ENCODE measurements at regions not wholly inside any gene's neighbourhood (a gene's known extent, or its start where the extent isn't known, plus 50 kb on each side); places are given as distances from the start of the nearest gene placed in this dataset.

DNA sequence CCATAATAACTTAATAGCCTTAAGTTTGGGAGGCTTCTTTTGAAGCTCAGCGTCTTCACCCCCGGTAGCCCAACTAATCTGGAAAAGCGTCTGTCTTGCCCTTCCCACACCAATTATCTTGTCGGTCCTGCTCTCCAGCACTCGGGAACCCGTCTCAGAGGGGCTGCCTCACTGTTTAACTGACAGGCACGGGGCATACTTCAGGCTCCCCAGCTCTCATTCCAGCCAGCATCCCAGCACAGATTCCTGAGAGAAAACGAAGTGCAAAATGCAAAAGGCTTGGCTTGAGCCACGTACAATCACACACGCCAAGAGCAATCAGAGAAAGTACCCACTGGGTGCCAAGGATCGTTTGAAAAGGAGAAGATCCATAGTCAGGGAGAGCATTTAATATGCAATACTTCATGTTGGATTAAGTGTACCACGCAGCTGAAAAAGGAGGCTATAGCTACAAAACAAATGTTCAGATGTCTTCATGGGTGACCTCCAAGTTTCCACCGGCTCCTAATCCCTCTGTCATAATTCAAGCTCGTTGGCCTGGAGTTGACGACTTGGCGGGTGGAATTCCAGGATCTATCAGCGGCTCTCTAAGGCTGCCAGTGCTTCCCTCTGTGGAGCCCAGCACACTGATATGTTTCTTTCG is 53.7 kb upstream of the STX16 start:
- no peak overlapping the region for H3K4me3 ChIP-seq (ENCODE audit: low read depth in 1 of 2, low read length in 2 of 2)
- DNase-seq (no peak), ATAC-seq (ENCODE audit: insufficient read depth, low read depth) (no peak)
- no peaks in the 10 kb centered on the region for H3K79me2 ChIP-seq (ENCODE audit: insufficient read depth, low read length)
- no peak overlapping the region for H3K9ac ChIP-seq (ENCODE audit: low read depth, low read length)
- TF ChIP-seq, protein P1, sequence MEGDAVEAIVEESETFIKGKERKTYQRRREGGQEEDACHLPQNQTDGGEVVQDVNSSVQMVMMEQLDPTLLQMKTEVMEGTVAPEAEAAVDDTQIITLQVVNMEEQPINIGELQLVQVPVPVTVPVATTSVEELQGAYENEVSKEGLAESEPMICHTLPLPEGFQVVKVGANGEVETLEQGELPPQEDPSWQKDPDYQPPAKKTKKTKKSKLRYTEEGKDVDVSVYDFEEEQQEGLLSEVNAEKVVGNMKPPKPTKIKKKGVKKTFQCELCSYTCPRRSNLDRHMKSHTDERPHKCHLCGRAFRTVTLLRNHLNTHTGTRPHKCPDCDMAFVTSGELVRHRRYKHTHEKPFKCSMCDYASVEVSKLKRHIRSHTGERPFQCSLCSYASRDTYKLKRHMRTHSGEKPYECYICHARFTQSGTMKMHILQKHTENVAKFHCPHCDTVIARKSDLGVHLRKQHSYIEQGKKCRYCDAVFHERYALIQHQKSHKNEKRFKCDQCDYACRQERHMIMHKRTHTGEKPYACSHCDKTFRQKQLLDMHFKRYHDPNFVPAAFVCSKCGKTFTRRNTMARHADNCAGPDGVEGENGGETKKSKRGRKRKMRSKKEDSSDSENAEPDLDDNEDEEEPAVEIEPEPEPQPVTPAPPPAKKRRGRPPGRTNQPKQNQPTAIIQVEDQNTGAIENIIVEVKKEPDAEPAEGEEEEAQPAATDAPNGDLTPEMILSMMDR (IDR thresholded peaks at IDR 0.05; ENCODE audit: borderline replicate concordance, extremely low read depth, low read length, poor library complexity, severe bottlenecking) = no peak
- no peak overlapping the region for H3K4me2 ChIP-seq (ENCODE audit: insufficient read depth, low read length)
- no peaks in the 10 kb centered on the region for H3K36me3 ChIP-seq (ENCODE audit: insufficient read depth, low read length)
- no peaks in the 10 kb centered on the region for H3K9me3 ChIP-seq (ENCODE audit: insufficient read depth, low read length, severe bottlenecking)
- 0 out of 2 replicates have a peak, but pooled peaks cover 3% of the 10 kb centered on the region for H4K20me1 ChIP-seq (ENCODE audit: insufficient read depth, low read length)
- no peaks in the 10 kb centered on the region for H3K4me1 ChIP-seq (ENCODE audit: insufficient read depth, low read length)
- H3K27me3 ChIP-seq (ENCODE audit: insufficient read depth, low read length, poor library complexity) = no peaks in the 10 kb centered on the region
- H3K27ac ChIP-seq (ENCODE audit: low read length) = no peak overlapping the region
- no peak overlapping the region for H2AFZ ChIP-seq (ENCODE audit: low read depth, low read length)

DNA sequence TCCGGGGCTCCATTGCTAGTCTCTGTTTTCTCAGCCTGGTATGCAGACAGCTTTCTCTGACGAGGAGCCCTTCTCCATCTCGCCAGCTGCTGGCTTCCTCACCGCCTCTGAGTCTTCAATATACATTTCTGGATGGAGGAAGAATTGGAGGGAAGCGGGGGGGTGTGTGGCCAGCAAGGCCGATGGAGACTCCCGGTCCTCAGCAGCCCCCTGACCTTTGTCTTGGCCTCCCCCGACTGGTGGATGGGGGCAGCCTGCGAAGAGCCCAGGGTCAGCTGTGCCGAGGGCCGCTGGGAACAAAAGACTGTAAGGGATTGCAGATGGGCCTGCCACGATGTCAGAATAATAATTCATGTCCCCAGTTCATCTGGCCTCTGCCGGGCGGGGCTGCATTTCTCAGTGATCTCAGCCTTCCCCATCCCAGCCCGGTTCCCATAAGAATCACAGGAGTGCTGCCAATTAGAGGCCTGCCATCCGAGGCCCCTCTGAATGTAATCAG is 54.3 kb upstream of the STX16 start:
- Histone ChIP-seq H3K79me2 (ENCODE audit: insufficient read depth, low read length) (no peaks in the 10 kb centered on the region), H3K27me3 (ENCODE audit: insufficient read depth, low read length, poor library complexity) (no peaks in the 10 kb centered on the region), H4K20me1 (ENCODE audit: insufficient read depth, low read length) (0 out of 2 replicates have a peak, but pooled peaks cover 3% of the 10 kb centered on the region), H3K4me2 (ENCODE audit: insufficient read depth, low read length) (no peak overlapping the region), H3K27ac (ENCODE audit: low read length) (no peak overlapping the region), H3K36me3 (ENCODE audit: insufficient read depth, low read length) (no peaks in the 10 kb centered on the region), H3K9ac (ENCODE audit: low read depth, low read length) (no peak overlapping the region), H2AFZ (ENCODE audit: low read depth, low read length) (no peak overlapping the region), H3K4me3 (ENCODE audit: low read depth in 1 of 2, low read length in 2 of 2) (no peak overlapping the region), H3K4me1 (ENCODE audit: insufficient read depth, low read length) (no peaks in the 10 kb centered on the region), H3K9me3 (ENCODE audit: insufficient read depth, low read length, severe bottlenecking) (no peaks in the 10 kb centered on the region)
- ATAC-seq (ENCODE audit: insufficient read depth, low read depth) = no peak
- no peak for DNase-seq
- TF ChIP-seq EZH2 (IDR thresholded peaks at IDR 0.05; ENCODE audit: borderline replicate concordance, low read depth, low read length, severe bottlenecking) = no peak
- TF ChIP-seq, protein P1 (IDR thresholded peaks at IDR 0.05; ENCODE audit: borderline replicate concordance, extremely low read depth, low read length, poor library complexity, severe bottlenecking) = no peak

DNA sequence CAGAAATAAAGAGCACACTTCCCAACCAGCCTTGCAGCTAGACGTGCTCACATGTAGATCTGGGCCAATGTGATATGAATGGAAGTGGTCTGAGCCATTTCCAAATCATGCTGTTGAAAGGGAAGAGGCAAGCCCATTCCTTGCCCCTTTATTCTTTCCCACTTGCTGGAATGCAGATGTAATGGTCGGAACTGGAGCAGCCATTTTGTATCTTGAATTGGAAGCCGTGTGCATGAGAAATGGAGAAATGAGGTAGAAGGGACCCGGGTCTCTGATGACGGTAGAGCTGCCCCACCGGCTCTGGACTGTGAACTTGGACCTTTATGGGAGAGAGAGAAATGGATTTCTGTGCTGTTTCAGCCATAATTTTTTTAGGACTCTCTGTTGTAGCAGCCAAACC is 54.8 kb upstream of the STX16 start:
- DNase-seq = no peak
- H3K79me2 ChIP-seq (ENCODE audit: insufficient read depth, low read length) = no peaks in the 10 kb centered on the region
- H3K4me3 ChIP-seq (ENCODE audit: low read depth in 1 of 2, low read length in 2 of 2) = no peak overlapping the region
- 0 out of 2 replicates have a peak, but pooled peaks cover 3% of the 10 kb centered on the region for H4K20me1 ChIP-seq (ENCODE audit: insufficient read depth, low read length)
- no peaks in the 10 kb centered on the region for H3K9me3 ChIP-seq (ENCODE audit: insufficient read depth, low read length, severe bottlenecking)
- ATAC-seq (ENCODE audit: insufficient read depth, low read depth) = no peak
- H3K36me3 ChIP-seq (ENCODE audit: insufficient read depth, low read length) = no peaks in the 10 kb centered on the region
- TF ChIP-seq EZH2 (IDR thresholded peaks at IDR 0.05; ENCODE audit: borderline replicate concordance, low read depth, low read length, severe bottlenecking) = no peak
- TF ChIP-seq, protein P1 (IDR thresholded peaks at IDR 0.05; ENCODE audit: borderline replicate concordance, extremely low read depth, low read length, poor library complexity, severe bottlenecking) = no peak
- H3K9ac ChIP-seq (ENCODE audit: low read depth, low read length) = no peak overlapping the region
- H3K4me1 ChIP-seq (ENCODE audit: insufficient read depth, low read length) = no peaks in the 10 kb centered on the region
- H3K27ac ChIP-seq (ENCODE audit: low read length) = no peak overlapping the region
- no peak overlapping the region for H3K4me2 ChIP-seq (ENCODE audit: insufficient read depth, low read length)
- H3K27me3 ChIP-seq (ENCODE audit: insufficient read depth, low read length, poor library complexity) = no peaks in the 10 kb centered on the region
- no peak overlapping the region for H2AFZ ChIP-seq (ENCODE audit: low read depth, low read length)
